ENCODE measurements at regions not wholly inside any gene's neighbourhood (a gene's known extent, or its start where the extent isn't known, plus 50 kb on each side); places are given as distances from the start of the nearest gene placed in this dataset.

- TF ChIP-seq CTCF (IDR thresholded peaks at IDR 0.05) (no peak), POLR2A (IDR thresholded peaks at IDR 0.05) (no peak)
Measured at GRCh38 chr9:71594541-71594940, 173.8 kb downstream of the CEMIP2 start.

All from testis (tissue), 2 donors.